Hematopoietic multipotent progenitor cell treated with erythropoietin and hydrocortisone succinate and interleukin-3 and kit ligand, for 6 days (in vitro differentiated cells): ENCODE measurements at regions not wholly inside any gene's neighbourhood (a gene's known extent, or its start where the extent isn't known, plus 50 kb on each side); places are given as distances from the start of the nearest gene placed in this dataset.
"Not testable (repeated sequence)": the region's sequence is repeated elsewhere in the genome, so short reads cannot be mapped to it uniquely, and the experiment has no call there.

ENCODE experiments used
- DNase-seq: peaks from one replicate; pipeline ENCODE4 v3.0.0-alpha.2; 2015

DNA sequence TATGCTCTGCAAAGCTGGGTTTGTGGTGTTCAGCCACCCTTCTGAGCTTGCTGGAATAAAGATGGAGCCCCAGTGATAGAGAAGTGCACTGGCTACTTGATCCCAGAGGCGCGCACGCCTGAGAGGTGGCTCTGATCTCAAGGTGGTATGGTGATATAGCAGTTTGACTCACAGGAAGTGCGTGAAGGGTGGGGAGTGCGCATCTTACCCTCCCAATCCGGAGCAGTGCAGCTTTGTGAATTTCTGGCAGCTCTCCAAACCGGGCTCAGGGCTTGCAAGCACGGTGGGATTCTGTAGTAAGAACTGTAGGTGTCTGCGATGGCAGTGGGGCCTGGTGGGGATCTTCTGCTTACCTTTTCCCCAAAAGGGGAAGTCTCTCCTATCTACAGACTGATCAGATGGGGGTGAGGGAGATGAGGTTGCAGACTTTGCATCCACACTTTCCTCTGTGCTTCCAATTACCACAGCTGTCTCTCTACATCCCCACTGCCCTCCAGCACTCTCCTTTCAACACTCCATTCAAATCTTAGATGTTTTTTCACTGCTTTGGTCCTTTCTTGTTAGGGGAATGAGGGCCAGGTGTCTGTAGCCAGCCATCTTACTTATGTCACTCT is 197.4 kb upstream of the SLC38A2 start:
- DNase-seq = no peak

DNA sequence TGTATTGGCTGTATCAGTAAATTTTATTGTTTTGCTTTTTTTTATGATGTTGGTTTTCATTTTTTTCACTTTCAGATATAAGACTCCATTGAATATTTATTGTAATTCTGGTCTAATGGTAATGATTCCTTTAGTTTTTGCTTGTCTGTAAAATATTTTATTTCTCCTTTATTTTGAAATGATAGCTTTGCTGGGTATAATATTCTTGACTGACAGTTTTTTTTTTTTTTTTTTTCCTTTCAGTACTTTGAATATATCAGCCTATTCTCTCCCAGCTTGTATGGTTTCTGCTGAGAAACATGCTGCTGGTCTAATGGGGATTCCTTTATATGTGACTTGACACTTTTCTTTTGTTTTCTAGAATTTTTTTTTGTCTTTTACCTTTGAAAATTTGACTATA is 195.1 kb upstream of the SLC38A2 start:
- no peak for DNase-seq

DNA sequence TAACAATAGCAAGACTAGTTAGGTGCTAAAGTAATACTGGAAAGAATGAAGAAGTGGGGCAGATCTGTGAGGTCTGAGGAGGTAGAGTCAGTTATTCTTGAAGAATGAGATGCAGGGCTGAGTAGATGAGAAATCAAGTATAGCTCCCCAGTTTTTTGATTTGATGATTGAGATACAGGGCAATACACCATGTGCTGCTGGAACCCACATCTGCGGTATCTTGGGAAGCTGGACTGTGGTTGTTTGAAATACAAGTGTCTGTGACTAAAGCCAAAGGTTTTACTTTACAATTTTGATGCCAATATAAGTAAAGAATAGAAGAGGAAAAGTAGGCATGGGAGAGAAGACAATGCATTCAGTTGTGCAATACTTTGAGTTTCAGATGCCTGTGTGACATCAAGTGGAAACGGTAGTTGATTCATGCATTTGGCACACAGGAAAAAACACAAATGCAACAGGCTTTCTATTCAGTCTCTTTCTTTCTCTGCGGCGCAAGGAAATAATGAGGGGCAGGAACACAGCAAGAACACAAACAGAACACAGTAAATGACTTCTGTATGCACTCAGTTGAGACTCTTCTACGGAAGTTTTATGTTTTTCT is 190.2 kb upstream of the SLC38A2 start:
- DNase-seq = peak; percentile 9

DNA sequence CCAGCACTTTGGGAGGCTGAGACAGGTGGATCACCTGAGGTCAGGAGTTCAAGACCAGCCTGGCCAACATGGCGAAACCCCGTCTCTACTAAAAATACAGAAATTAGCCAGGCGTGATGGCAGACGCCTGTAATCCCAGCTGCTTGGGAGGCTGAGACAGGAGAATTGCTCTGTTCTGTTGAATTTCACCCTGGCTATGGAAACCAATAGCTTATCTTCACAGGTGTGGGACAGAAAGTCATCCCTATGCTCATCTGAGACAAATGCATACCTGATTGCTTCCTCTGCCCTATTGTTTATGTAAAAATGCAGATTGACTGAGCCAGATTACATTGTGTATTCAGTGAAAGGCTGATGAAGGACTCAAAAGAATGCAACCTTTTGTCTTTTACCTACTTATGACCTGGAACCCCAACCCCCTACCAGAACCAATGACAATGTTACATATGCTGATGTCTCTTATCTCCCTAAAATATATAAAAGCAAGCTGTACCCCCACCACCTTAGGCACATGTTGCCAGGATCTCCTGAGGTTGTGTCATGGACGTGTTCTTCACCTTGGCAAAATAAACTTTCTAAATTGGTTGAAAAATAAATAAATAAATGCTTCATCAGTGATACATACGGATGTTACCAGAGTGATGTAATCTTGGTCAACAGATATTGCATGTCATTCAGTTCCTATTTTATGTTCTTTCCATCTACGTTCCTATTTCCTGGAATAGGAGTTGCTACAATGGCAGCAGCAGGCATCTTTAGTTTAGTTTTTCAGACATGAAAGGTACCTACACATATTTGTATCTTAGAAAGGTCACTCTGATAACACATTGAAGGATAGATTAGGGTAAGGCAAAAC is 189.4 kb upstream of the SLC38A2 start:
- not testable (repeated sequence) for DNase-seq

DNA sequence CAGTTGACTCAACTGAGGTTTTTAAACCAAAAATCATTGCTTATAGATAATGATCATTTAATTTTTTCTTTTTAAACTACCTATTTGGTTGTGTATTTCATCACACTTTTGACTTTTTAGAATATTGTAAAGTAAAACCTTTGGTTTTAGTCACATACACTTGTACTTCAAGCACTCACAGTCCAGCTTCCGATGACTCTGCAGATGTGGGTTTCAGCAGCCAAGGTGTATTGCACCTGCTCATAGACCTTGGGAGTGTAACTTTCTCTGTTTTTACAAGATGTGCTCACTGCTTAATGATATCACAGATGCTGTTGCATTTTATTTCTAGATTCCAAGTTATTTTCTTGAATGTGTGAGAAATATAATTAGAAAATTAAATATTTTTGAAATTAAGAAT is 188.3 kb upstream of the SLC38A2 start:
- no peak for DNase-seq

DNA sequence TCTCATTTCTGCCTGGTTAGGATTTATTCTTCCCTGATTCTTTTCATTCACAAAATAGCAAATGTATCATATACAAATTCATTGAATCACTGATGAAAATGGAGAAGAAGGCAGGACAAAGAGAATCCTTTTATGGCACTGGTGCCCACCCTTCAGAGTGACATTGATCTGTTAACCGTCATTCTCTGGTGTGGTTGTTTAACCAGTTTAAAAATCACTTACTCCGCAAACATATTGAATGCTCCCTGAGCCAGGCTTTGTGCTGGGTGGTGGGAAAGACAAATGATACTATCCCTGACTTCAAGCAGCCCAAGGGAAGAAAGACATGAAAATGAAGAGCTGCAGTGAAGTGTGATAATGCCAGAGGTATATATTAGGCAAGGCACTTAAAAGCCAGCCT is 187.5 kb upstream of the SLC38A2 start:
- no peak for DNase-seq

DNA sequence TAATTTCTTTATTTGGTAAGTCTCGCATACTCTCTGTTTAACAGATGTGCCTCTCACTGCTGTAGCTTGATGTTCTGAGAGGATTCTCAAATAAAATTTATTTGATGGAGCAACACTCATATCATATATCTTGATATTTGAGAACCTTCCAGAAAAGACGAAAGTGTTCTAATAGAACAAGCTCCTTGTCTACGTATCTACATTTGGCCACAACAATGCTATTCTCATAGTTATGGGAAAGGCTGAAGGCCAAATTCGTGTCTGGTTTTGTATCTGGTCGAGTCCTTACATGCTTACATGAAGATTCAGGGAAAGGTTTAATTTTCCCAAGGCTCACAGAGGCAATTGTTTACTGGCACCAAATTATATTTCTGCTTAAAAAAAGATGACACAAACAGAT is 186.7 kb upstream of the SLC38A2 start:
- no peak for DNase-seq

DNA sequence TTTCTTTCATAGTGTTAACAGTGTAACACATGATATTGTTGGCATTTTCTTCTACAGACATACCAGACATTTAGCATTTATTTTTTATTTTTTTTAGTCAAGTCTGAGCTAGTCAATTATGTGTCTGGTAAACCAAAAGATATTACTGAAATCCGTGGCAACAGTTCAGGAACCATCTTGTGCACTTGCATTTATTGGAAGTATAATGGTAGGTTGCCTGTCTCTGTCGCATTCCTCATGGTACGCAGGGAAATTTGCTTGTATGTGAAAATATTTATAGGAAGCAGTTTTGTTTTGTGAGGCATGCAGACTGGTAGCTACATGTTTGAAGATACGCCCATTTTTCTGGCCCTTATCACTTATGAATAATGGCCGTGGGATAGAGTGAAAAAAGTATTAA is 186.1 kb upstream of the SLC38A2 start:
- DNase-seq = no peak

DNA sequence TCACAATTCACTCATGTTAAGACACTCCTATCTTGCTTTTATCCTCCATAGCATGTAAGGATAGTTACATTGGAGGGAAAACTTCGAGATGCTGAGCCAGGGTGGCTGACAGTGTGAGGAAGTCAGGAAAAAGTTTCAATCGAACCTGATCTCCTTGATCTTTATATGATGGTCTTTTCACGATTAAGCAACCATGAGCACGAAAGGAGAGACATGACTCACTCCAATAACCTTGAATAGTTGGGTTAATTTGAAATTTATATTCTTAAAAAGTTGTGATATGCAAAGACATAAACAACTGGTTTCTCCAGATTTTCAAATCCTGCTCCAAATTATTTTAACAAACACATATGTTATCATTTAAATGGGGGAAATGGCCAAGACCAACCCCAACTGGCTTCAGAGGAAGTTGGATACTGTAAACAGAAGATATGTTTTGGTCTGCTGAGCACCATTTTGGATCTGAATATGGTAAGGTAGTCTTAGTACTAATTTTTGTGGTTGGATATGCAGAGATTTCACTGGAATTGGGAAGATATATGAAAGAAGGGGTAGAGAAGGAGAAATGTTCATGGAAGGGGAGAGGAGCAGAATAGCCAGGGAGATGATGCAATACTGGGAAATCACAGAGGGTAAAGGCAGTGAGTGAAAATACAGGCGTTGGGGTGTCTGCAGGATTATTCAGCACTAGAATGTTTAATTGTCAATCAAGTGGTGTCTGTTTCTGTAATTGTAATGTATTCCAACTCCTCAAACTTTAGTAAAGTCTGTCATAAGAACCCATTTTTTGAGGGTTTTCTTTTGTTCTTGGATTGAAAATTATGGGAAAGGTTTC is 185.2 kb upstream of the SLC38A2 start:
- DNase-seq = no peak

DNA sequence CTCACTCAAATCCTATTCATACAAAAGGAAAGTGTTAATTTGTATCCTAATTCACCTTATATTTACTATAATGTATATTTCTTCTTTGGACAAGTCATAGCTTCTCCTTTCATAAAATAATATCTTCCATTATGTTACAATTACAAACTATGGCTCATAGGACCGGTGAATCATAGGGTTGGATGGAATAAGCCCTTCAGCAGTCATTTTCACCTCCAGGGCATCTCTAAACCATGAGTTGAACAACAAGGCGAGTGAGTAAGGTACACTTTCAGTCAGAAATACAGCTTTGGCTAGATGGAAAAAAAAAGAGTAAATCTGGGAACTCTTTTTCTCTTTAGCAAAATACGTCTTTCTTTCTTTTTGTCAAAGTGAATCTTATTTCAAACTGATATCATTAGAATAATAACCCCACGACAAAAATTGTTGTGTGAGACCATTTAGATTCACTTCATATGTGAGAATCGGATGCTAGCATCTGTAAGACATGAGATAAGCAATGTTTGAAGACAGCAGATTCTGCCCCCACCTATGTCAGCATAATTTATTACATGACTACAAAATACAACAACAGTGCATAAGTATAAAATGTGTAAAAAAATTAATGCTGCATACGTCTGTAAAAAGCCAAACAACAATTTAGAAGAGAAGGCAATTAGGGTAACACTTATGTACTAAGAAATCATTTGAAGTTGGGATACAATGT is 184.4 kb upstream of the SLC38A2 start:
- no peak for DNase-seq

DNA sequence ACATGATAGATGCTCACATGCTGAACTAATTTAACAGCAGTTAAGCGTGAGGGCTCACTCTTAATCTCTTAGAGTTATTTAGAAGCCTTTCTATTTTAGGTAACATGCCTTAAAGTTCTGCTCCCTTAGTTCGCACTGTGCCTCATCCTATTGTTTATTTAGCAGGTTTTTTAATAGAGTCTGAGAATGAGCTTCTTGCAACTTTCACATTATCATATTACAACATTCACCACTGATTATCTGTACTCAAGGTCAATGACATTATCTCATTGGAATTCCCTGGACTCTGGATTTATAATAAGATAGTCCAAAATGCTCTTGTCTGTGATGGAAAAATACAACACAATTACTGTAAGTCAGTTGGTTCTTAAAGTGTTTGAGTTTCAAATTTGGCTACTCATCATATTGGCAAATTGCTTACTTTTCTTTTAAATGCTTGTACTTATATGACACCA is 183.6 kb upstream of the SLC38A2 start:
- no peak for DNase-seq

DNA sequence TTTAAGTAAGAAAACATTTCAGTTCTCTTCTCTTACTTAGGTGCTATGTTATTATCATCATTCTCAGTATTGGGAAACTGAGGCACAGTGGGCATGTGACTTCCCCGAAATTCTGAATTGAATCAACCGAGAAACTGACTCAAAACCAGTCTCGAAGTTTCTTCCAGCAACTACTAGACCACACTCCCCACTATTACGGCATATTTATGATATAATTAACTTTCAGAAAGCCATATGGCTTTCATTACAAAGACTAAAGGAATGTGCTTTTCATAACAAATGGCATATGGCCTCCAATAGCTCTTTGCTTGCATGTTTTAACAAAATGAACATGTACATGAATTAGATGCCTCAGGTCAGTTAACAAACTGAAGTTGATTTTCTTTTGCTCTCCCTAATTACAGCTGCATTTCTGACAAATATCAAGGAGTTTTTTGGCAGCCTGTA is 182.9 kb upstream of the SLC38A2 start:
- DNase-seq = no peak

DNA sequence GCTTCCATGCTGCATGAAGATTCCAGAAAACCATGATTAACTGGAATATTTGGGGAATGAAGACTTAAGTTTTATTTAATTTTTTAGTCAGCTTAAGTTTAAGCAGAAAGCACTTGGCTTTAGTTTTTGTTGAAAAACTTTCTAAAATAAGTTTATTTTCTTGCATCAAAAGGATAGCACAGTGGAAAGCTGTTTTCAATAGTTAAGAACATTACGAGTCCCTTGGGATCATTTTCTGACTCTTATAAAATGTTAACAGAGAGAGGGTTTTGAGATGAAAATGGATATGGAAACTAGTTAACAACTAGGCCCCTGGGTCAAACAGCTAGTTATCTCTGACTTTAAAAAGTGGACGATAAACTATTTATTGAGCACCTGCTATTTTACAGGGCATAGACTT is 181.9 kb upstream of the SLC38A2 start:
- no peak for DNase-seq

DNA sequence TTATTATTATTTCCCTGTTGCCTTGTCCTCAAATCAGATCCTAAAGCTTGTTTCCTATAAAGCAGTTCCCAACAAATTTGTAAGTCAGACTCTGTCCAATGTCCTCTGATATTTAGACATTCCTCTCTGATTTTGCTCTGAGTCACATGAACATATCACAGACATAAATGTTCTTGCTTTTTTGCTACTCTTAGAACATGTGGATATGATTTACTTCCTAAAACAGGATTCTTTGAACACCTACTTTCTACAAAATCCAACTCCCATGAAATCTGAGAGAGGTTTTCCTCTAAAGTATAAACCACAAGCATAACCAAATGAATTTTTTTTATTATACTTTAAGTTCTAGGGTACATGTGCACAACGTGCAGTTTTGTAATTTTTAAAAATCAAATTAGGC is 181.3 kb upstream of the SLC38A2 start:
- no peak for DNase-seq

DNA sequence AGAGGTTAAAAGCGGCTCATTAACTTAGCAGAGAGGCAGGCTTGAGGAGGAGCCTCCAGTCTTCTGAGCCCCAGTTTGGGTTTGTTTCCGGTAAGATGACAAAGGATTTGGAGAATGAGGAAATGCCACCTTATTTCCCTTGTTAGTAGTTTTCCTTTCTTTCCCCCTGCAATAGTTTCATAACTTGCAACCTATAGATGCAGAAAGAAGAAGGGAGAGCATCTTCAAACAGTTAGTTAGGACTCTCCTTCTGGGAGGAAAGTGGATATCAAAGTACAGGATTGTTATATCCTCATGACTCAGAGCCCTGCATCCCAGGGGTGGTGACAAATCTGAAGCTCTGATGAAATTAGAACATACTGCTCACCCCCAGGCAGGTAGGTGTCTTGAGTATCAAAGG is 180.7 kb upstream of the SLC38A2 start:
- no peak for DNase-seq

DNA sequence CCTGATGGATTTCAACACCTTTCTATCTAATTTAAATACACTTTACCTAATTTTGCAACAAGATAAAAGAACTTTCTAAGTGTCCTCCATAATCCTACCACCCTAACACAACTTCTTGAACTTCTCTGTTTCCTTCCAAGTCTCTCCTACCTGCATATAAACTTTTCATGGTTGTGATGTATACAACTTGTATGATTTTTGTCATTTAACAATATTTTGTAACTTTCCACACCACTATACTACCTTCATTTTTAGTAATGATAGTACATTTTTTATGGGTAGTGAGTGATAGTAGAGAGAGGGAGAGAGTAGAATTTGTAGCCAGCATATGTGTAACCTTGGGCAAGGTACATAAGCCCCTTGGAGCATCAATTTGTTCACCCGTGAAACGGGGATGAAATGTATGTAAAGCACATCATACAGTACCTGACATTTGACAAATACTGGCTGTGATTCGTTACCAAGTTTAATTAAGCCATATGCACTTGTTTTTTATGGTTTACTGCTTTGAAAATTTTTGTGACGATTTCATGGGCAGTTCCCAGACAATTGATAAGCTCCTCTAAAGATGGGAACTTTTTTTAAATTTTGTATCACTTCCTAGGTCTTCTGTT is 177.8 kb upstream of the SLC38A2 start:
- no peak for DNase-seq

DNA sequence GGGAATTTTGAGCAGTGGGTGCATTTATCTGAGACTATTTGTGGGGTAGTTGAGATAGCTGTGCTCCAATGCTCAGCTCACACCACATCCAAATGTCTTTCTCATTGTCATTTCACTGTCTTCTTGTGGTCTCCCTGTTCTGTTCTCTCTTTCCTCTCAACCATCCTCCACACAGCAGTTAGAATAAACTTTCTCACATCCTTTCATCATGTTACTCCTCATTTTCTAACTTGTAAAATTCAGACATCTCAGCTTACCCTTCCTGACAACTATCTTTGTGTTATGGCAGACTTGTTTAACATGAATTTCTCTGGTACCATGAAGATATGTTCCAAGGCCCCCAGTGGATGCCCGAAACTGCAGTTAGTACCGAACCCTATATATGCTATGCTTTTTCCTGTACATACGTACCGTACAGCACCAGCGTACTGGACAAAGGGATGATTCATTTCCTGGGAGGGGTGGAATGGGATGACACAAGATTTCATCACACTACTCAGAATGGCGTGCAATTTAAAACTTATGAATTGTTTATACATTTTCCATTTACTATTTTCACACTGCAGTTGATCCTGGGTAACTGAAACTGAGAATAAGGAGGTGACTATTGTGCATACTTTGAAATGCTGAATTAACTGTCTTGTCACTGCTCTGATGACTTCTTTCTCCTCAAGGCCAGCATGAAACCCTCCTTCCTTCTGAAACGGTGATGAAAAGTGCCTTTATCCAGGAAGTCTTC is 177.1 kb upstream of the SLC38A2 start:
- DNase-seq = no peak

DNA sequence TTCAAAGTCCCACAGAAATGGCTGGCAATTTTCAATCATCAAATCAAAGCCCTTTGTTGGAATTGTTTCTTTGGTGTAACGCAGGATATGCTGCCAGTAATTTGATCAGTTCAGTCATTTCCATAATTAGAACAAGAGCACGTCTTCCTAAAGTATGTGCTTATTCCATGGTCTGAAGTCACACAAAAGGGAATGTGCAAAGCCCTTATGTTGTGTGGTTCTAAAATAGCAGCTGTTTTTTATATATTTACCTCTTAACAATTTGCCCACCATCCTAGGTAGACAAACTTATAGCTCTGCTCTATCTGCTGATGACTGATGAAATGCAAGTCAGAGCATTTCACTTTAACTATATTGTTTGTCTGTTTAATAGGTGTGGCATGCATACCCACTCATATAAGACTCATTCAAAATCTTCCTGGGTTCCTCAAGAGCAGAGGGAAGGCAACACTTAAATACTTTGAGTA is 176.1 kb upstream of the SLC38A2 start:
- no peak for DNase-seq

DNA sequence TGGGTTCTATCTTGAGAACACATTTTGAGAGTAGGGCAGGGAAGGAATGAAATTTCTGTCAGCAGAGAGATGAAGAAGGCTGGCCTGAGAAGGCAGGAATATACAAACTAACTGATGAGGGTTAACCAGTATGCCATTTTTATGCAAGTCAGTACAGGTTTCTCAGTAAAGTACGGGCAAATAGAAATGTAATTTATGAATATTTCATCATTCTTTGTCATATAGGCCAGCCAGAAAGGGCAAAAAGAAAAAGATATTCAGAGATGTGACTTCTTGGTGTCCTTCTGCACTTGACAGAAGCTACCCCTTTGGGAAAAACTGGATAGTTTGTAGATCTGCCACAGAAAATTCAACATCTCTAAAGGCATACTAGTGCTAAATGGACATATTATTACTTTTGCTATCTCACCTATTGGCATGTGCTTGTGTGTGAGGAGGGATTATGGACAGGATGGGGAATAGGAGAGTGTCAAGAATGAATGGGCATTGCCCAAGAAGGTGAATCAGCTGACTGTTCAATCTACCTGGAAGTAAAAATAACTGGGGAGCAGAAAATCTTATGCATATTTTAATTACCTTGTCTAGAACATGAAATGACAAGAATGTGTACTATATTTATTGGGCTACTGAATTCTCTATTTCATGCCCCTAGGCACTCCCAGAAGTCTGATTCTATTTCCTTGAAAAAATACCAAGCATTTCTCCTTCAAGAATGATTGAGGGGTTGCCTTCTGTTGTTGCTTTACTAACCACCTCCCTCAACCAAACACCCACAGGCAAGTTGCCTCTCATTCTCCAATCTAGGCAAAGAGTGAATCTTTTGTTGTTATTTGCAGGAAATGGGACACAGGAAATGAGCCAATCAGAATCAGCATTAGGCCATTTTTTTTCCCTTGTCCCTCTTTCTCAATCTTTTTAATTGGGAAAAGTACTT is 175.1 kb upstream of the SLC38A2 start:
- no peak for DNase-seq
